Body of pancreas (tissue), 4 donors: ENCODE measurements at regions not wholly inside any gene's neighbourhood (a gene's known extent, or its start where the extent isn't known, plus 50 kb on each side); places are given as distances from the start of the nearest gene placed in this dataset.

Experiments
- ATAC-seq: fragments of 150-250 bp; one replicate; pipeline ENCODE4 v1.9.1; 2016
- DNase-seq, 4 donors: peaks; one replicate each; pipeline ENCODE4 v3.0.0-alpha.2; 2019
- H3K27ac ChIP-seq, 4 donors: fragments of 200-600 bp; sonication (generic); 1 replicate in 3 of 4; 2 replicates in 1 of 4; pipeline versions ENCODE4 v1.5.1 to v1.6.1; 2016 to 2019; ENCODE audit warnings: mild to moderate bottlenecking in 1 of 4, mixed read lengths in 1 of 4, moderate library complexity in 1 of 4
- H3K27me3 ChIP-seq, 2 donors: fragments of 200-600 bp; sonication (generic); one replicate each; pipeline ENCODE4 v1.6.0; 2016; ENCODE audit warnings: mild to moderate bottlenecking in 1 of 2
- H3K36me3 ChIP-seq, 2 donors: fragments of 200-600 bp; sonication (generic); replicated peaks in 1 of 2; 2 replicates each; pipeline ENCODE4 v1.5.1; 2016; ENCODE audit warnings: low read depth in 2 of 2; ENCODE audit not compliant: insufficient read depth in 1 of 2
- H3K4me1 ChIP-seq: fragments of 200-600 bp; sonication (generic); one replicate; pipeline ENCODE4 v1.6.0; 2016
- H3K4me3 ChIP-seq, 2 donors: fragments of 200-600 bp; sonication (generic); 1 replicate in 1 of 2; 2 replicates in 1 of 2; pipeline ENCODE4 v1.5.1; 2016 to 2019
- H3K9me3 ChIP-seq, 3 donors: fragments of 200-600 bp; sonication (generic); 1 replicate in 2 of 3; 2 replicates in 1 of 3; pipeline ENCODE4 v1.5.1; 2016
- CTCF ChIP-seq, 7 experiments: fragments of 450-650 bp in 4 of 7; fragments of 200-600 bp in 3 of 7; sonication (generic) in 3 of 7; IDR thresholded peaks; one replicate each; pipeline ENCODE4 v1.5.1; 2016 to 2019; ENCODE audit warnings: antibody characterized with exemption in 7 of 7
- POLR2A ChIP-seq, 3 donors: fragments of 450-650 bp; IDR thresholded peaks; one replicate each; pipeline ENCODE4 v1.6.1; 2016; ENCODE audit warnings: antibody characterized with exemption in 3 of 3, mild to moderate bottlenecking in 2 of 3
- WGBS, 2 donors: methylation state at CpG; one replicate each; pipeline ENCODE4 v1.1.5; 2017; 5-methylcytosine and 5-hydroxymethylcytosine counted together
- intact Hi-C: fragments of 100-400 bp; cut with DNase I; formaldehyde crosslinking; loops from one replicate; pipeline ENCODE4 v1.15.1; 2023

- Histone ChIP-seq H3K27ac (no peak overlapping the region), H3K4me1 (no peaks in the 10 kb centered on the region), H3K36me3 (no peaks in the 10 kb centered on the region), H3K27me3 (no peaks in the 10 kb centered on the region), H3K4me3 (no peak overlapping the region), H3K9me3 (no peaks in the 10 kb centered on the region)
- no peak for DNase-seq
- intact Hi-C loops = no loop called here
- TF ChIP-seq POLR2A (IDR thresholded peaks at IDR 0.05) (no peak), CTCF (IDR thresholded peaks at IDR 0.05) (no peak)
- no peak for ATAC-seq
- WGBS, 2 donors = 67 to 75% methylated on average over 1 of the region's 1 CpG
Measured at GRCh38 chr9:102113191-102113590, 374.7 kb upstream of the GRIN3A start.

- no peak for DNase-seq
- WGBS, 2 donors = 52 to 68% methylated on average over 1 of the region's 1 CpG
- no peaks in the 10 kb centered on the region for H3K36me3 ChIP-seq
- intact Hi-C loops = no loop called here
- H3K27me3 ChIP-seq = no peaks in the 10 kb centered on the region
- H3K27ac ChIP-seq = no peak overlapping the region
- H3K4me3 ChIP-seq = no peak overlapping the region
- H3K9me3 ChIP-seq = no peaks in the 10 kb centered on the region
- no peak for ATAC-seq
- H3K4me1 ChIP-seq = no peaks in the 10 kb centered on the region
- TF ChIP-seq CTCF (IDR thresholded peaks at IDR 0.05) (no peak), POLR2A (IDR thresholded peaks at IDR 0.05) (no peak)
Measured at GRCh38 chr9:102106439-102106838, 368.0 kb upstream of the GRIN3A start.

- ATAC-seq = no peak
- intact Hi-C loops = no loop called here
Measured at GRCh38 chr9:102101723-102102122, 363.3 kb upstream of the GRIN3A start.

GRCh38 chr9:102087141-102087540 lies 348.7 kb upstream of the GRIN3A start:
- Histone ChIP-seq H3K27me3 (no peaks in the 10 kb centered on the region), H3K9me3 (no peaks in the 10 kb centered on the region), H3K4me1 (no peaks in the 10 kb centered on the region), H3K36me3 (no peaks in the 10 kb centered on the region), H3K4me3 (no peak overlapping the region), H3K27ac (no peak overlapping the region)
- intact Hi-C loops = no loop called here
- ATAC-seq (no peak), DNase-seq (no peak)
- WGBS, 2 donors = 42 to 62% methylated on average over 2 of the region's 2 CpGs
- no peak for TF ChIP-seq CTCF (IDR thresholded peaks at IDR 0.05)
- no peak for TF ChIP-seq POLR2A (IDR thresholded peaks at IDR 0.05)

More at GRCh38 chr9:102101723-102102122, 363.3 kb upstream of the GRIN3A start:
- DNase-seq = no peak
- Histone ChIP-seq H3K27ac (no peak overlapping the region), H3K9me3 (no peaks in the 10 kb centered on the region), H3K27me3 (no peaks in the 10 kb centered on the region), H3K36me3 (no peaks in the 10 kb centered on the region), H3K4me1 (no peaks in the 10 kb centered on the region), H3K4me3 (no peak overlapping the region)
- TF ChIP-seq CTCF (IDR thresholded peaks at IDR 0.05) = no peak
- no peak for TF ChIP-seq POLR2A (IDR thresholded peaks at IDR 0.05)

GRCh38 chr9:102085548-102085947 lies 347.1 kb upstream of the GRIN3A start:
- H3K36me3 ChIP-seq = no peaks in the 10 kb centered on the region
- H3K9me3 ChIP-seq = no peaks in the 10 kb centered on the region
- no peaks in the 10 kb centered on the region for H3K27me3 ChIP-seq
- H3K27ac ChIP-seq = no peak overlapping the region
- no peaks in the 10 kb centered on the region for H3K4me1 ChIP-seq
- ATAC-seq = no peak
- no peak overlapping the region for H3K4me3 ChIP-seq
- intact Hi-C loops = no loop called here
- TF ChIP-seq CTCF (IDR thresholded peaks at IDR 0.05) (no peak), POLR2A (IDR thresholded peaks at IDR 0.05) (no peak)
- DNase-seq = no peak
